ENCODE measurements at regions not wholly inside any gene's neighbourhood (a gene's known extent, or its start where the extent isn't known, plus 50 kb on each side); places are given as distances from the start of the nearest gene placed in this dataset.

- Histone ChIP-seq H3K9ac (ENCODE audit: low read depth, low read length) (no peak overlapping the region), H3K4me1 (ENCODE audit: insufficient read depth, low read length) (no peaks in the 10 kb centered on the region), H3K36me3 (ENCODE audit: insufficient read depth, low read length) (no peaks in the 10 kb centered on the region), H3K9me3 (ENCODE audit: control insufficient read depth, insufficient read depth, low read length) (no peaks in the 10 kb centered on the region; the same call in 1 of the 2 replicates)
Measured at GRCh38 chr9:25939126-25939525, 260.9 kb upstream of the TUSC1 start.

GRCh38 chr9:25936031-25936430 lies 257.8 kb upstream of the TUSC1 start:
- Histone ChIP-seq H3K36me3 (ENCODE audit: insufficient read depth, low read length) (no peaks in the 10 kb centered on the region), H3K9me3 (ENCODE audit: control insufficient read depth, insufficient read depth, low read length) (no peaks in the 10 kb centered on the region; the same call in 1 of the 2 replicates), H3K9ac (ENCODE audit: low read depth, low read length) (no peak overlapping the region), H3K4me1 (ENCODE audit: insufficient read depth, low read length) (no peaks in the 10 kb centered on the region)

- Histone ChIP-seq H3K9me3 (ENCODE audit: control insufficient read depth, insufficient read depth, low read length) (no peaks in the 10 kb centered on the region; the same call in 1 of the 2 replicates), H3K9ac (ENCODE audit: low read depth, low read length) (no peak overlapping the region), H3K4me1 (ENCODE audit: insufficient read depth, low read length) (no peaks in the 10 kb centered on the region), H3K36me3 (ENCODE audit: insufficient read depth, low read length) (no peaks in the 10 kb centered on the region)
Measured at GRCh38 chr9:25935188-25935587, 256.9 kb upstream of the TUSC1 start.

- Histone ChIP-seq H3K9me3 (ENCODE audit: control insufficient read depth, insufficient read depth, low read length) (no peaks in the 10 kb centered on the region), H3K9ac (ENCODE audit: low read depth, low read length) (no peak overlapping the region), H3K4me1 (ENCODE audit: insufficient read depth, low read length) (no peaks in the 10 kb centered on the region), H3K36me3 (ENCODE audit: insufficient read depth, low read length) (no peaks in the 10 kb centered on the region)
Measured at GRCh38 chr9:25918761-25919160, 240.5 kb upstream of the TUSC1 start.

- no peaks in the 10 kb centered on the region for H3K9me3 ChIP-seq (ENCODE audit: control insufficient read depth, insufficient read depth, low read length)
- H3K9ac ChIP-seq (ENCODE audit: low read depth, low read length), result no peak overlapping the region
- no peaks in the 10 kb centered on the region for H3K36me3 ChIP-seq (ENCODE audit: insufficient read depth, low read length)
- H3K4me1 ChIP-seq (ENCODE audit: insufficient read depth, low read length), result no peaks in the 10 kb centered on the region
Measured at GRCh38 chr9:25917731-25918362, 239.6 kb upstream of the TUSC1 start.

GRCh38 chr9:25913806-25914205 lies 235.6 kb upstream of the TUSC1 start:
- Histone ChIP-seq H3K36me3 (ENCODE audit: insufficient read depth, low read length) (no peaks in the 10 kb centered on the region), H3K4me1 (ENCODE audit: insufficient read depth, low read length) (no peaks in the 10 kb centered on the region), H3K9me3 (ENCODE audit: control insufficient read depth, insufficient read depth, low read length) (no peaks in the 10 kb centered on the region), H3K9ac (ENCODE audit: low read depth, low read length) (no peak overlapping the region)

- no peaks in the 10 kb centered on the region for H3K36me3 ChIP-seq (ENCODE audit: insufficient read depth, low read length)
- no peak overlapping the region for H3K9ac ChIP-seq (ENCODE audit: low read depth, low read length)
- no peaks in the 10 kb centered on the region for H3K9me3 ChIP-seq (ENCODE audit: control insufficient read depth, insufficient read depth, low read length)
- H3K4me1 ChIP-seq (ENCODE audit: insufficient read depth, low read length), result no peaks in the 10 kb centered on the region
Measured at GRCh38 chr9:25904701-25905100, 226.5 kb upstream of the TUSC1 start.

GRCh38 chr9:25891527-25891926 lies 213.3 kb upstream of the TUSC1 start:
- H3K9me3 ChIP-seq (ENCODE audit: control insufficient read depth, insufficient read depth, low read length), result no peaks in the 10 kb centered on the region
- H3K36me3 ChIP-seq (ENCODE audit: insufficient read depth, low read length), result no peaks in the 10 kb centered on the region
- no peaks in the 10 kb centered on the region for H3K4me1 ChIP-seq (ENCODE audit: insufficient read depth, low read length)
- H3K9ac ChIP-seq (ENCODE audit: low read depth, low read length), result no peak overlapping the region

- no peak overlapping the region for H3K9ac ChIP-seq (ENCODE audit: low read depth, low read length)
- no peaks in the 10 kb centered on the region for H3K4me1 ChIP-seq (ENCODE audit: insufficient read depth, low read length)
- H3K36me3 ChIP-seq (ENCODE audit: insufficient read depth, low read length), result no peaks in the 10 kb centered on the region
- no peaks in the 10 kb centered on the region for H3K9me3 ChIP-seq (ENCODE audit: control insufficient read depth, insufficient read depth, low read length)
Measured at GRCh38 chr9:25889661-25890060, 211.4 kb upstream of the TUSC1 start.

- no peaks in the 10 kb centered on the region for H3K9me3 ChIP-seq (ENCODE audit: control insufficient read depth, insufficient read depth, low read length)
Measured at GRCh38 chr9:25876248-25876647, 198.0 kb upstream of the TUSC1 start.

GRCh38 chr9:25864509-25864908 lies 186.3 kb upstream of the TUSC1 start:
- H3K4me1 ChIP-seq (ENCODE audit: insufficient read depth, low read length), result no peaks in the 10 kb centered on the region
- H3K9ac ChIP-seq (ENCODE audit: low read depth, low read length), result no peak overlapping the region
- H3K9me3 ChIP-seq (ENCODE audit: control insufficient read depth, insufficient read depth, low read length), result no peaks in the 10 kb centered on the region
- no peaks in the 10 kb centered on the region for H3K36me3 ChIP-seq (ENCODE audit: insufficient read depth, low read length)

More at GRCh38 chr9:25876248-25876647, 198.0 kb upstream of the TUSC1 start:
- Histone ChIP-seq H3K36me3 (ENCODE audit: insufficient read depth, low read length) (no peaks in the 10 kb centered on the region), H3K9ac (ENCODE audit: low read depth, low read length) (no peak overlapping the region), H3K4me1 (ENCODE audit: insufficient read depth, low read length) (no peaks in the 10 kb centered on the region)

GRCh38 chr9:25861421-25861820 lies 183.2 kb upstream of the TUSC1 start:
- Histone ChIP-seq H3K4me1 (ENCODE audit: insufficient read depth, low read length) (no peaks in the 10 kb centered on the region), H3K9me3 (ENCODE audit: control insufficient read depth, insufficient read depth, low read length) (no peaks in the 10 kb centered on the region), H3K9ac (ENCODE audit: low read depth, low read length) (no peak overlapping the region), H3K36me3 (ENCODE audit: insufficient read depth, low read length) (no peaks in the 10 kb centered on the region)

GRCh38 chr9:25857147-25857546 lies 178.9 kb upstream of the TUSC1 start:
- Histone ChIP-seq H3K36me3 (ENCODE audit: insufficient read depth, low read length) (no peaks in the 10 kb centered on the region), H3K9ac (ENCODE audit: low read depth, low read length) (no peak overlapping the region), H3K9me3 (ENCODE audit: control insufficient read depth, insufficient read depth, low read length) (no peaks in the 10 kb centered on the region; the same call in 1 of the 2 replicates), H3K4me1 (ENCODE audit: insufficient read depth, low read length) (no peaks in the 10 kb centered on the region)

- Histone ChIP-seq H3K36me3 (ENCODE audit: insufficient read depth, low read length) (no peaks in the 10 kb centered on the region), H3K9me3 (ENCODE audit: control insufficient read depth, insufficient read depth, low read length) (peaks cover 4% of the 10 kb centered on the region; the same call in 1 of the 2 replicates), H3K9ac (ENCODE audit: low read depth, low read length) (no peak overlapping the region), H3K4me1 (ENCODE audit: insufficient read depth, low read length) (no peaks in the 10 kb centered on the region)
Measured at GRCh38 chr9:25850803-25851202, 172.6 kb upstream of the TUSC1 start.

- Histone ChIP-seq H3K9me3 (ENCODE audit: control insufficient read depth, insufficient read depth, low read length) (no peaks in the 10 kb centered on the region; the same call in 1 of the 2 replicates), H3K4me1 (ENCODE audit: insufficient read depth, low read length) (no peaks in the 10 kb centered on the region), H3K9ac (ENCODE audit: low read depth, low read length) (no peak overlapping the region), H3K36me3 (ENCODE audit: insufficient read depth, low read length) (no peaks in the 10 kb centered on the region)
Measured at GRCh38 chr9:25845867-25846266, 167.6 kb upstream of the TUSC1 start.
